ENCODE measurements at regions not wholly inside any gene's neighbourhood (a gene's known extent, or its start where the extent isn't known, plus 50 kb on each side); places are given as distances from the start of the nearest gene placed in this dataset.

GRCh38 chr11:70761908-70762337 lies 363.6 kb downstream of the CTTN start:
- ChIA-PET POLR2A (no interaction called here), CTCF (interaction anchor here (0.6 kb wide), 1 partner anchor 318 kb away, joined by 3 read pairs; no protein-coding TSS in a partner anchor)
- H3K9me3 ChIP-seq (ENCODE audit: control insufficient read depth, insufficient read depth, low read length) = peaks cover 46% of the 10 kb centered on the region
- TF ChIP-seq CTCF (IDR thresholded peaks at IDR 0.05; ENCODE audit: low read depth, low read length) = no peak
- no peak overlapping the region for H3K4me3 ChIP-seq (ENCODE audit: low read depth, low read length)
- H3K27ac ChIP-seq (ENCODE audit: low read depth, low read length) = no peak overlapping the region
- DNase-seq (ENCODE audit: low read depth, low spot score) = no peak
- H3K27me3 ChIP-seq (ENCODE audit: control insufficient read depth, insufficient read depth, low read length) = no peaks in the 10 kb centered on the region

- TF ChIP-seq CTCF (IDR thresholded peaks at IDR 0.05; ENCODE audit: low read depth, low read length) = no peak
- Histone ChIP-seq H3K27ac (ENCODE audit: low read depth, low read length) (no peak overlapping the region), H3K9me3 (ENCODE audit: control insufficient read depth, insufficient read depth, low read length) (peaks cover 53% of the 10 kb centered on the region), H3K4me3 (ENCODE audit: low read depth, low read length) (no peak overlapping the region), H3K27me3 (ENCODE audit: control insufficient read depth, insufficient read depth, low read length) (no peaks in the 10 kb centered on the region)
- ChIA-PET POLR2A (no interaction called here), CTCF (no interaction called here)
- no peak for DNase-seq (ENCODE audit: low read depth, low spot score)
Observed at GRCh38 chr11:70762810-70763209, 364.5 kb downstream of the CTTN start.

GRCh38 chr11:70763606-70764005 lies 365.3 kb downstream of the CTTN start:
- ChIA-PET CTCF (no interaction called here), POLR2A (no interaction called here)
- Histone ChIP-seq H3K27ac (ENCODE audit: low read depth, low read length) (no peak overlapping the region), H3K27me3 (ENCODE audit: control insufficient read depth, insufficient read depth, low read length) (no peaks in the 10 kb centered on the region), H3K9me3 (ENCODE audit: control insufficient read depth, insufficient read depth, low read length) (peaks cover 56% of the 10 kb centered on the region), H3K4me3 (ENCODE audit: low read depth, low read length) (no peak overlapping the region)
- TF ChIP-seq CTCF (IDR thresholded peaks at IDR 0.05; ENCODE audit: low read depth, low read length) = no peak
- DNase-seq (ENCODE audit: low read depth, low spot score) = no peak

- no peaks in the 10 kb centered on the region for H3K27me3 ChIP-seq (ENCODE audit: control insufficient read depth, insufficient read depth, low read length)
- H3K9me3 ChIP-seq (ENCODE audit: control insufficient read depth, insufficient read depth, low read length) = peaks cover 59% of the 10 kb centered on the region
- no peak for DNase-seq (ENCODE audit: low read depth, low spot score)
- no peak for TF ChIP-seq CTCF (IDR thresholded peaks at IDR 0.05; ENCODE audit: low read depth, low read length)
- H3K27ac ChIP-seq (ENCODE audit: low read depth, low read length) = no peak overlapping the region
- no peak overlapping the region for H3K4me3 ChIP-seq (ENCODE audit: low read depth, low read length)
- POLR2A ChIA-PET = no interaction called here
- CTCF ChIA-PET = no interaction called here
Observed at GRCh38 chr11:70764356-70764905, 366.1 kb downstream of the CTTN start.

DNA sequence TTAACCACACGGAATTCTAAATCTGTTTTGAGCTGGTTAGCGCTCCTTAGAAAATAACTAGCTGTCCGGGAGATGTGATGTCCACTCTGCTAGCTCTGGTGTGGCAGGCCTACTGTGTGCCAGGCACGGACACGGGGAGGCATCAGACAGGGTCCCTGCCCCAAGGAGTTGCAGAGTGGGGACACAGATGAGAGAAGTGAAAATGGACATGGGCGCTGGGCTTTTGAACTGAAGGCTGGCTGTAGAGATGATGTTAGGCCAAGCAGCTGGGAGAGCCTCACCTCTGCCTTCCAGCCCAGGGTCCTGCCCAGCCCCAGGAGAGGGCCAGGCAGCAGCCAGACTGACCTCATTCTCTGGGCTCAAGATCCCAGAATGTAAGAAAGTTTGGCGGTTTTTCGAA lies 368.6 kb downstream of the CTTN start:
- Histone ChIP-seq H3K27me3 (ENCODE audit: control insufficient read depth, insufficient read depth, low read length) (no peaks in the 10 kb centered on the region), H3K4me3 (ENCODE audit: low read depth, low read length) (no peak overlapping the region), H3K9me3 (ENCODE audit: control insufficient read depth, insufficient read depth, low read length) (peaks cover 62% of the 10 kb centered on the region), H3K27ac (ENCODE audit: low read depth, low read length) (no peak overlapping the region)
- ChIA-PET POLR2A (no interaction called here), CTCF (no interaction called here)
- TF ChIP-seq CTCF (IDR thresholded peaks at IDR 0.05; ENCODE audit: low read depth, low read length) = no peak
- no peak for DNase-seq (ENCODE audit: low read depth, low spot score)

All from AG04450 (cell line).